ENCODE measurements at regions not wholly inside any gene's neighbourhood (a gene's known extent, or its start where the extent isn't known, plus 50 kb on each side); places are given as distances from the start of the nearest gene placed in this dataset.

GRCh38 chr2:65934992-65935629, 499.8 kb upstream of the MEIS1 start (continued):
- TF ChIP-seq ZBTB49 (tag by site-specific recombination; IDR thresholded peaks at IDR 0.05; ENCODE audit: low read depth) (no peak), ZNF391 (tag by site-specific recombination; IDR thresholded peaks at IDR 0.05; ENCODE audit: borderline replicate concordance, low read depth) (no peak), ZNF521 (tag by site-specific recombination; IDR thresholded peaks at IDR 0.05) (no peak), ZNF394 (tag by site-specific recombination; IDR thresholded peaks at IDR 0.05; ENCODE audit: borderline replicate concordance) (no peak), ZNF639 (tag by site-specific recombination; IDR thresholded peaks at IDR 0.05) (no peak), ZNF621 (tag by site-specific recombination; IDR thresholded peaks at IDR 0.05) (no peak)

GRCh38 chr2:65932571-65932970, 500.2 kb upstream of the SPRED2 start:
- CTCF ChIA-PET, result no interaction called here
- H3K4me3 ChIP-seq (ENCODE audit: low read depth, low read length), result no peak overlapping the region

GRCh38 chr2:65931056-65931455, 498.7 kb upstream of the SPRED2 start:
- POLR2A ChIA-PET, result no interaction called here
- H3K36me3 ChIP-seq (ENCODE audit: control insufficient read depth in 2 of 2, insufficient read depth in 1 of 2, low read length in 2 of 2), result no peaks in the 10 kb centered on the region
- TF ChIP-seq ZBTB21 (tag by site-specific recombination; IDR thresholded peaks at IDR 0.05) (no peak), ZNF311 (tag by site-specific recombination; IDR thresholded peaks at IDR 0.05; ENCODE audit: borderline replicate concordance) (no peak), ZXDB (tag by site-specific recombination; IDR thresholded peaks at IDR 0.05) (no peak), ZNF132 (tag by site-specific recombination; IDR thresholded peaks at IDR 0.05; ENCODE audit: borderline replicate concordance) (no peak), ZNF558 (tag by site-specific recombination; IDR thresholded peaks at IDR 0.05) (no peak), ZNF561 (tag by site-specific recombination; IDR thresholded peaks at IDR 0.05; ENCODE audit: borderline replicate concordance) (no peak)
- CTCF ChIA-PET, result no interaction called here
- no peak overlapping the region for H3K4me3 ChIP-seq (ENCODE audit: low read depth, low read length)
- no peak overlapping the region for H3K27ac ChIP-seq (ENCODE audit: extremely low read depth, low read depth, low read length)
- H3K4me1 ChIP-seq (ENCODE audit: control insufficient read depth, insufficient read depth, low read length), result no peaks in the 10 kb centered on the region
- no peaks in the 10 kb centered on the region for H3K9me3 ChIP-seq (ENCODE audit: control insufficient read depth, insufficient read depth, low read depth, low read length)

More at GRCh38 chr2:65932571-65932970, 500.2 kb upstream of the SPRED2 start:
- Histone ChIP-seq H3K27ac (ENCODE audit: extremely low read depth, low read depth, low read length) (no peak overlapping the region), H3K9me3 (ENCODE audit: control insufficient read depth, insufficient read depth, low read depth, low read length) (no peaks in the 10 kb centered on the region), H3K36me3 (ENCODE audit: control insufficient read depth in 2 of 2, insufficient read depth in 1 of 2, low read length in 2 of 2) (no peaks in the 10 kb centered on the region), H3K4me1 (ENCODE audit: control insufficient read depth, insufficient read depth, low read length) (no peaks in the 10 kb centered on the region)
- no peak for TF ChIP-seq ZNF311 (tag by site-specific recombination; IDR thresholded peaks at IDR 0.05; ENCODE audit: borderline replicate concordance)
- no peak for TF ChIP-seq RBAK (tag by site-specific recombination; IDR thresholded peaks at IDR 0.05)
- TF ChIP-seq ZNF132 (tag by site-specific recombination; IDR thresholded peaks at IDR 0.05; ENCODE audit: borderline replicate concordance), result no peak
- TF ChIP-seq PRDM1 (tag by site-specific recombination; IDR thresholded peaks at IDR 0.05), result no peak
- no peak for TF ChIP-seq ZNF133 (tag by site-specific recombination; IDR thresholded peaks at IDR 0.05)
- no peak for TF ChIP-seq TRIM28 (IDR thresholded peaks at IDR 0.05; ENCODE audit: borderline replicate concordance, low read length)
- no peak for TF ChIP-seq ZNF664 (tag by site-specific recombination; IDR thresholded peaks at IDR 0.05)
- TF ChIP-seq ZEB2 (tag by site-specific recombination; IDR thresholded peaks at IDR 0.05), result no peak
- no peak for TF ChIP-seq ZNF558 (tag by site-specific recombination; IDR thresholded peaks at IDR 0.05)
- TF ChIP-seq ZNF658 (tag by site-specific recombination; IDR thresholded peaks at IDR 0.05), result no peak
- TF ChIP-seq ZNF366 (tag by site-specific recombination; conservative IDR thresholded peaks at IDR 0.05), result no peak
- TF ChIP-seq GLIS2 (tag by site-specific recombination; IDR thresholded peaks at IDR 0.05), result no peak
- POLR2A ChIA-PET, result no interaction called here
